Dermis blood vessel endothelial cell (primary cell): ENCODE measurements at regions not wholly inside any gene's neighbourhood (a gene's known extent, or its start where the extent isn't known, plus 50 kb on each side); places are given as distances from the start of the nearest gene placed in this dataset.

Experiments
- DNase-seq: peaks from one replicate; pipeline ENCODE4 v3.0.0; 2010

DNA sequence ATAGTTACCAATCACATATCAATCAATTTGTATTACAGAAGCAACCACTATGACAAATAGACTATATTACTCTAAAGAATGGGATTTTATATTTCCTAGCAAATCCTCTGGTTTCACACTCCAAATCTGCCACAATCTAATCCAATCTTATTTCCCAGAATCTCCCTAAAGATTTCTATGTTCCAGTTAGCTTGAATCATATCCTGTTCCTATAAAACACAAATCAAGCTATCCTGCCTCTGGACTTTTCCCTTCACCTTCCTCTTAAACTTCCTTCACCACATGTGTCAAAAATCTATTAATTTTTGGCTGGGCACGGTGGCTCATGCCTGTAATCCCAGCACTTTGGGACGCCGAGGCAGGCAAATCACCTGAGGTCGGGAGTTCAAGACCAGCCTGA lies 50.0 kb downstream of the PIK3C2A start:
- peak; percentile 63 for DNase-seq

- DNase-seq: no peak
Observed at GRCh38 chr11:17156283-17156682, 51.5 kb downstream of the PIK3C2A start.

DNA sequence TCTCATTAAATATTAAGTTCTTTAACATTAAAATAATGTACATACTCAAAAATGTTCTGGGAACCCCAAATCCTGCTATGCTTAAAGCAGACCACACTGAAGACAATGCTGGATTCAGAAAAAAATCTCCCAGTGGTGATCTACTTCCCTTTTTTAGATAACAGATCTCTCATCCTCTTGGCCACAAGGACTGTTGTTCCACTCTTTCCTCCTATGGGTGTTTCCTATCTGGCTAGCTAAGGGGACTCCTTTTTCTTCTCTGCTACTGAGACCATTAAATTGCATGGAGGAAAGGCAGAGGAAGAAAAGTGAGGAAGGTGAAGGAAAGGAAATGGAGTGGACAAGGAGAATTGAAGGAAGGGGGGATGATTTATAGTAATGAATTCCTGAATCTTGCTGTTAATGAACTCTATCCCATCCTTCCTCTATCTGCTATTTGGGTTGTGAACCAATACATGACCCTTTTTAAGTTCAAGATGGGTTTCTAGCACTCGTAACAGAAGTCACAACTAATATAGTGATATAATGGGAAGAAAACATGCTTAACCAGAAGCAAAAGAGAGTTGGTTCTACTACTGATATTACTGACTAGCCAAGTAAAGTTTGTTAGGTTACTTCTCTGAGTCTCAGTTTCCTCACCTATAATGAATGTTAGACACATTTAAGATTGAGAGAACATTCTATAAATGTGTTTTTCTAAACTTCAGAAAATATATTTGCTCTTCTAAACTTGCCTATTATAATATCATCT lies 53.2 kb downstream of the PIK3C2A start:
- DNase-seq: no peak

- no peak for DNase-seq
Observed at GRCh38 chr11:17153757-17154156, 54.0 kb downstream of the PIK3C2A start.

- DNase-seq: no peak
Observed at GRCh38 chr11:17152306-17152705, 55.5 kb downstream of the PIK3C2A start.

DNA sequence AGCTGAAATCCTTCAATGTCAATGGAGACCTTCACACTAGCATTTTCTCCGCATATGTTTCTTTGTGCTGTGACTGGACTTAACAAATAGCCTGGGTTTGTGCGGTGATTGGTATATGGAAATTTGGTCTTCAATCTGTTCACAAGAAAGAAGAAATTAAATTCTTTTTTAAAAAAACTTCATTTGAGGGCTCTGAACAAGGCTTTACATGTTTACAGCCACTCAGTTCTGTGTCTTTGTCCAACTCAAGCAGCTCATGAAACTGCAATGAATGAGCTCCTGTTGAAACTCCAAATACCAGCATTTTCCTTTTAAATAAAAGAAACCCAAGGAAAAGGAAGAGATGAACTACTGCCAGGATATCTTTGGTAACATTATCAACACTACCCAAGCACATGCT lies 57.3 kb downstream of the PIK3C2A start:
- no peak for DNase-seq

DNA sequence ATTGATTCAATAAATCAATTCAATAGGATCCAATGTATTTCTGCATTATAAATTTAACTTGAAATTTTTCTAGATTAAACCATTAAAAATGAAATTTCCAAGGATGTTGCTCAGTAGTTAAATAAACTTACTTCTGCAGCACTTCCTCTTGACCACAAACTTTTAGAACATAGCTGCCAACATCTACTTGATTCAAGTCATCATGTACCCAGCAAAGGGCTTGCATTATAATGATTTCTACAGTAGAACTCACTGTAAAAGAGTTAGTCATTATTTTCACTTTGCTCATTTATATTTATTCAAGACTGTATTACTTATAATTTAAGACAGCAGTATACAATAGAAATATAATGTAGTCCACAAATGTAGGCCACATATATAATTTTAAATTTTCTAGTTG lies 59.2 kb downstream of the PIK3C2A start:
- DNase-seq: no peak

- peak; percentile 34 for DNase-seq
Observed at GRCh38 chr11:17145972-17146371, 61.8 kb downstream of the PIK3C2A start.

DNA sequence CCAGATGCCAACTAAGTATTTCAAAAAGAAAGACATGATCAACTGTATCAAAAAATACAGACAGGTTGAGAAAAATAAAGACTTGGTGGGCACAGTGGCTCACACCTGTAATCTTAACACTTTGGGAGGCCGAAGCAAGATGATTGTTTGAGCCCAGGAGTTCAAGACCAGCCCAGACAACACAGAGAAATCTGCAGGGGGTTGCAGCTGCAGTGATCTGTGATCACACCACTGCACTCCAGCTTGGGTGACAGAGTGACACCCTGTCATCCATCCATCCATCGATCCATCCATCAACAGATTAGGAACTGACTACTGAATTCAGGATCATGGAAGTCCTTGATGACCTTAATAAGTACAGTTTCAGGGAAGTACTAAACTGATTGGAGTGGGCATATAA lies 65.0 kb upstream of the RPS13 start:
- no peak for DNase-seq

GRCh38 chr11:17141156-17141555 lies 63.7 kb upstream of the RPS13 start:
- no peak for DNase-seq

DNA sequence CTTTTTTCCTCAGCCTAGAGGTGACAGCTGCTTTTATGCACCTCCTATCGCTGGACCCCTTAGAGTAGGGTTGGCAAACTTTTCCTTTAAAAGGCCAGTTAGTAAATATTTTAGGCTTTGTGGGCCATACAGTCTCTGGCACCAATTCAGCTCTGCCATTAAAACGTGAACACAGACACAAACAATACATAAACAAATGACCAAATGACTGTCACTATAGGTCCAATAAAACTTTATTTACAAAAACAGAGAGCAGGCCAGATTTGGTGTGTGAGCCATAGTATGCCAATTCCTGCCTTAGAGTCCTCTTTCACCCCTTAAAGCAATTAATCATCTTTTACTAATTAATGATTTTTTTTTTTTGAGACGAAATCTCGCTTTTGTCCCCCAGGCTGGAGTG lies 61.1 kb upstream of the RPS13 start:
- DNase-seq: no peak

GRCh38 chr11:17135916-17136683 lies 58.6 kb upstream of the RPS13 start:
- DNase-seq: peak; percentile 30

- no peak for DNase-seq
Observed at GRCh38 chr11:17132654-17133053, 55.2 kb upstream of the RPS13 start.

GRCh38 chr11:17129003-17129402 lies 51.5 kb upstream of the RPS13 start:
- no peak for DNase-seq
